Stimulated activated CD8-positive, alpha-beta memory T cell treated with anti-CD3 and anti-CD28 coated beads, Interleukin-7, amount 100 ng/mL, for 4 hours (primary cell): ENCODE measurements at regions not wholly inside any gene's neighbourhood (a gene's known extent, or its start where the extent isn't known, plus 50 kb on each side); places are given as distances from the start of the nearest gene placed in this dataset.

Experiments
- DNase-seq, 2 donors: peaks; one replicate each; pipeline ENCODE4 v3.0.0-alpha.2; 2020; ENCODE audit warnings: low read depth in 2 of 2

DNA sequence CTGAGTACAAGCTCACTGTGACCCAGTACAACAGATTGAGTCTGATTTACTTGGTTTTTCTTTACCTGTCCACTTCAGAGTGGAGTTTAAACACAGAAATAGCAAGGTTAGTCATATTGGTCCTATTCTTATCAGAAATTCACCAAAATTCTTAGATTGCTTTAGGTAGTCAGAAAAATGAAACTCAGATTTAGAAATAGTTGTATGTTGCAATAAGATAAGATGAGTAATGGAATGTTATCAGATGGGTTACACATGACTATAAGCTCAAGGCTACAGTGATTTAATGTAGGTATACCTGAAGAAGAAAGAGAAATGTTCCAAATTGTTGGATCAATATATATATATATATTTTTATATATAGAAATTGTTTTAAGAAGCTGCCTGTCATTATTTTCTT lies 524.1 kb downstream of the LRFN5 start:
- DNase-seq, result no peak

DNA sequence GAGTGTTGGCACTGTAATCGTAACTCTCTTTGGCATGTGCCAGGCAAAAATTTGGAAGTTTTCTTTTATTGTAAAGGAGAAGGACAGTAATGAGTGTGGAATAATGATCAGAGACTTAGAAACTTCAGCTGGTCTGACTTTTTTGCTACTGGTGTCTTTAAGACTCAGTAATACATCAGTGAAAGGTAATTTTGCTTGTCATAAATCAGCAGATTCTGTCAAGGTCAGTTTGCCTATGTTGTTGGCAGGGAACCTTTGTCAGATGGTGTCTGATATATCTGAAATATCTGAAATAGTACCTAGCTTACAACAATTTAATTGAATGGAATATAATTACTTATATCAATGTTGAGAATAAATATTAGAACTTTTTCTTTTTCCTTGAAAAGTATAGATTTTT lies 516.9 kb downstream of the LRFN5 start:
- DNase-seq, result no peak

DNA sequence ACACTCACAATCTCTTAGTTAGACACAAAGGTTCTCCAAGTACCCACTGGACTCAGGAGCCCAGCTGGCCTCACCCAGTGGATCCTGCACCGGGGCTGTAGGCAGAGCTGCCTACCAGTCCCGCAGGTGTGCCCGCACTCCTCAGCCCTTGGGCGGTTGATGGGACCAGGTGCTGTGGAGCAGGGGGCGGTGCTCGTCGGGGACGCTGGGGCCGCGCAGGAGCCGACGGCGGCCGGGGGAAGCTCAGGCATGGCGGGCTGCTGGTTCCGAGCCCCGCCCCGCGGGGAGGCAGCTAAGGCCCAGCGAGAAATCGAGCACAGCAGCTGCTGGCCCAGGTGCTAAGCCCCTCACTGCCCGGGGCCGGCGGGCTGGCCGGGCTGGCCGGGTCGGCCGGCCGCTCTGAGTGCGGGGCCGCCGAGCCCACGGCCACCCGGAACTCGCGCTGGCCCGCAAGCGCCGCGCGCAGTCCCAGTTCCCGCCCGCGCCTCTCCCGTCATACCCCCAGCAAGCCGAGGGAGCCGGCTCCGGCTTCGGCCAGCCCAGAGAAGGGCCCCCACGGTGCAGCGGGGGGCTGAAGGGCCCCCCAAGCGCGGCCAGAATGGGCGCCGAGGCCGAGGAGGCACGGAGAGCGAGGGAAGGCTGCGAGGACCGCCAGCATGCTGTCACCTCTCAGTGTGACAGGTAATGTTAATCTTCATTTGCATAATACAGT lies 506.8 kb downstream of the LRFN5 start:
- DNase-seq, result no peak

DNA sequence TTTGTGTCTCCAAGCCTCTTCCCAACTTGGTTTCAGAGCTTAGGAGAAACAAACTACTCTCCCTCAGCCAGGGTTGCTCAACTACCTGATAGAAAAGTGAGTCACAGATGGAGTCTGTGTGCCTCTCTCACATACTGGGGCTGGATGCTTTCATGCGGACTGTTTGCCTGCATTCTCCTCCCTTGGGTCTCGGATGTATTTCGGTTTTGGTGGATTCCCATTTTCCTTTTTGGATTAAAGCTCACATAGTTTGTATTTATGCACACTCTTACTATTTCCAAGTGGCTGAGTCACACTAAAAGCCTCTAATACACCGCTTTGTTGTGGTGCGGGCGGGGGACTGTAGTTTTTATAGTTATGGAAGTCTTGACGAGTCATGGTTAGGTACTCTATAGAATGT lies 505.4 kb downstream of the LRFN5 start:
- DNase-seq, result no peak

DNA sequence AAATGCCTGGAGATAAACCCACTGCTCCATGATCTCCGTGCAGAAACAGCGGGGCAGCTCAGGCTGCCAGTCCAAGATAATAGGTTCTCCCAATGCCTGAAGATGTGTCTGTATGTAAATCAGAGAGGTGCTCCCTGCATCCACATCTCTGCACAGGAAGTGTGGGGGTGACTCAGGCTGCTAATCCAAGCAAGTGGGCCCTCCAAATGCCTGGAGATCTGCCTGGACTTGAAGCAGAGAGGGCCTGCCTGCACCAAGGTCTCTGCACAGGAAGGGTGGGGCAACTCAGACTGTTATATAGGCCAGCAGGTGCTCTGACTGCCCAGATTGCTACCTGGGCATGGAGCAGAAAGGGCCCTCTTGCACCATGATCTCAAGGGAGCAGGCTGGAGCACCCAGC lies 504.7 kb downstream of the LRFN5 start:
- no peak for DNase-seq

DNA sequence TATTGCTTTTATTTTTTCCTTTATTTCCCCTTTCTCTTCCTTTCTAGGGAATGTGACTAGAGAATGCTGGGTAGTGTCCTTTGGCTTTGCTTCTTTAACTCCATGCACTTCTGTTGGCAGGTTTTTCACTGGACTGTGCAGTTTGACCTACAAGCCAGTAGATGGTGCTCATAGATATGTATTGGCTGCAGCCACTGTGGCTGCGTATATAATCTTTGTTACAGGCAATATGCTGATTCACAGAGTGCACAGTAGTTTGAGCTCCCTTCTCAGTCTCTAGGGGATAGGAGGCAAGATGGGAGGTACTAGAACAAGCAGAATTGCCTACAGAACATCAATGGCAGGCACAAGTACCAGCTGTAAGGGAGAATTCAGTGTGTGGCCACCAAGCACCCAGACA lies 503.5 kb downstream of the LRFN5 start:
- DNase-seq, result no peak

DNA sequence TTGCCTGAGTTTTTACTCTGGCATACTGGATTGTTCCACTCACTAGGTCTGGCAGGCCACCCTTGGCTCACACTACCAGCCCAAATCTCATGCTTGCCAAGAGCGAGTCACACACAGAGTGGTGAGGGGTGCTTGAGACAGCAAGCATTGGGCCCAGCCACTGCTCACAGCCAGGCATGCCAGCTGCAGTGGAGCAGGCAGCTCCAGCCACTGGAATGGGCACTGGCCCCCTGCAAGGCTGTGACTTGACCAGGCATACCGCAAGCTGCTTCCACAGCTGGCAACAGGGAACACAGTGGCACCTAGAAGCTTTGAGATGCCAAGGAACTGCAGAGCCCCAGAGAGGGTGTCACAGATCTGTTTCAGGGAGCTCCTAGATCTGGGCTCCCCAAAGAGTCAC lies 488.5 kb downstream of the LRFN5 start:
- no peak for DNase-seq

DNA sequence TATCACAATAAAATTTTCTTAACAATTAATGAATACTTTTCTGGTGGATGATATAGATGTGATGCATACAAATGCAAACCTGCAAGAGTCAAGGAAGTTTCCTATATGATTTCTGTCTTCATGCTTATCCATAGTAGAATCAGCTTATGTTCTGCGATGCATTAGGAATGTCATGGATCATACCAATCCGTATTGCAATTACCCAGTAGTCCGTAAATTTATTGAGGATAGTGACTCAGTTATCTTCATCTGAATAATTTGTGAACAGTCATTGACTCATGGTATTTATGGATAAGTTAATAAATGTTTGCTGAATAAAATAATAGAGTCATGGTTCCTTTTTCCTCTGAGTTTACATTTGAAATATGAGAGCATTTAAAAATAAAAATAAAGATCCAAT lies 483.4 kb downstream of the LRFN5 start:
- DNase-seq, result no peak

DNA sequence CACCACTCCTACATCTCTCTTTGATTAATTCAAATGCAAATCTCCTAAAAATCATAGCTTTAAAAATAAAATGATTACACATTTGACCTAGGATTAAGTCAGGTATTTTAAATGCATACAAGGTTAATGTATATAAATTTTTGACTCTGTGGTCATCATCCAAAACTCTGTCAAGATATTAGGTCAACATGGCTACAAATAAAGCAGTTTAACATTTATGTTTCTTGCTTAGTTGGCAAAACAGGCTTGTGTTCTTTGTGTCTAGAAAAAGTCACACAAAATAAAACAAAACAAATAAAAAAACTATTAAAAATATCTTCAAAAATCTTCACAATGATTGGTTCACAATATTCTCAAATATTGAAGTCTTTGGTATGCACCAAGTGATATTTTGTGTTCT lies 473.2 kb downstream of the LRFN5 start:
- DNase-seq, result no peak

DNA sequence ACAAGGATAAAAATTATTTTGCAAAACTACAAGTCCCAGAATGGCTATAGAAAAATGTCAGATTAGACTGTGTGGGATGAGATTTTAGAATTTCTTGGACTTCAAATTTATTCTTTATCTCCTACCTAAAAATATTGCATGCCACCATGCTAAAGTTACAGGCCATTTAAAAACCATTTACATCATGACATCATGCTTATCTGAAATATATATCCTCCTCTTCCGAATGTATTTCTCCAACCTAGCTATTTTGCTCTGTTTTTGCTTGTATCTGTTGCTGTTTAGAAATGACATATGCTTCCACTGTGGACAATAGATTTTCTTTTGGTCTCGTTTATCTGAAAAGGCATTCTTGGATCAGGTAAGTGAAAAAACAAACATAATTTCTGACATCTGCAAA lies 471.7 kb downstream of the LRFN5 start:
- no peak for DNase-seq

DNA sequence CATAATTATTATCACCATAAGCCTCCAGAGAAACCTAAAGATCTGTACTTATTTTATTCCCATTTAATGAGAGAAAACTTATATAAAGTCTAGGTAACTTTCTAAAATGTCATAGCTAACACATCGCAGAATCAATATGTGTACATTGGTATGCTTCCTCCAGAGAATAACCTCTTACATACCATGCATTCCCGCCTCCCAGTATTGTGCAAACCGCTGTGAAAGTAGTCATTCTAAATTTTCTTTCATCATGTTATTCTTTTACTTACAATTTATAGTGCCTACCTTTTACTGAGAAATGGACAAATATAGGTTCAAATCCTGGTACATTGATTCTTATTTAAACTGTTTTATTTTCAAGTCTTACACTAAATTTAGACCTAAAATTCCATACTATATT lies 463.4 kb downstream of the LRFN5 start:
- DNase-seq, result no peak

DNA sequence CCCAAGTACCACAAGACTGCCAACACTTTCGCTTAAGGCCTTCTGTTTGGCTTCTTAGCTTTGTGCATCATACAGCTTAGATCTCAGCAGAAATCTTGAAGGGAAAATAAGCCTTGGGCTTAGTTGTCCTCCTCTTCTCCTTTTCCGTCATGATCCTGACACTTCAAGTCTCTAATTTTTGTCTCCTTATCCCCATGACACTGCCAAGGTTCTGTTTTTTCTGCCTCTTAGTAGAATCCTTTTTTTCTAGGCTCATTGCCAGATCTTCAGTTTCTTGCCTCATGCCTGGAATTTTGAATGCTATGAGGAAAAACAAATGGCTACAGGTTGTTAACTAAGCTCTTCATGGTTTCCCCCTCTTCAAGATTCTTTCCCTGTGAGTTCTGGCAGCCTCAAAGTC lies 450.4 kb downstream of the LRFN5 start:
- no peak for DNase-seq

DNA sequence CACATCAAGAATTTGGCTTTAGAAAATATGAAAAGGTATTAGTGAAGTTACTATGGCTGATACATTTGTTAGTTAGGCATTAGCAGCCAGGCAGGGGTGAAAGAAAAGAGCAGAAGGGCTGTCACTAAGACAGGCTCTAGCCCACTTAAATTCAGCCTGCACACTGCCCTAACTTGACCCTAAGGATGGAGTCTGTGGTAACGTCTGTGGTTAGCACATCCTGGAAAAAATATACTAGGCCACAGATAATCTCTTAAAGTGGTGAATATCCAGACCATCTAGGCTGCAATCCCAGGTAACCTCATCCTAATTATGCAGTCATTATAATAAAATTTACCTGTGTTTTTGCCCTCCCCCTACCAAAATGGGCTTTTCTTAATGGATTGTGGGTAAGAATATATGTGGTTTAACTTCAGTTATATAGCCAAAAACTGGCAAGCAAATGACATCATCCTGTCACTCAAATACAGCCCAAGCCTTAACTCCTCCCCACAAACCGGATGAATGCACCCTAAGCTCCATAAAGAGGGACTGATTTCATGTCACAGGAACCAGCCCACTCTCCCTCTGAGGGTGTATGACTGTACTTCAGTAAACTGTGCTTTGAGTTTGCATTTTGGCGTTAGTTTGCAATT lies 440.9 kb downstream of the LRFN5 start:
- no peak for DNase-seq

DNA sequence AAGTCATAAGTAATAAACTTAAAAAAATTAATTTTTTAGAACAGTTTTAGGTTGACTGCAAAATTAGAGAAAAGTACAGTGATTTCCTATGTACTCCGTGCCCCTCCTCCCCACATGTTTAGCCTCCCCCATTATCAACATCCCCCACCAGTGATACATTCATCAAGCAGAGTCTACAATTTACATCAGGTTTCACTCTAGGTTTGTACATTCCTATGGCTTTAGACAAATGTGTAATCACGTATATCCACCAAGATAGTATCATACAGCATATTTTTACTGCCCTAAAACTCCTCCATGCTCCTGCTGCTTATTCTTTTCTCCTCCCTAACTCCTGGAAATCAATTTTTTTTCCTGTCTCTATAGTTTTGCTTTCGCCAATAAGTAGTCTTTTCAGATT lies 438.7 kb downstream of the LRFN5 start:
- no peak for DNase-seq

DNA sequence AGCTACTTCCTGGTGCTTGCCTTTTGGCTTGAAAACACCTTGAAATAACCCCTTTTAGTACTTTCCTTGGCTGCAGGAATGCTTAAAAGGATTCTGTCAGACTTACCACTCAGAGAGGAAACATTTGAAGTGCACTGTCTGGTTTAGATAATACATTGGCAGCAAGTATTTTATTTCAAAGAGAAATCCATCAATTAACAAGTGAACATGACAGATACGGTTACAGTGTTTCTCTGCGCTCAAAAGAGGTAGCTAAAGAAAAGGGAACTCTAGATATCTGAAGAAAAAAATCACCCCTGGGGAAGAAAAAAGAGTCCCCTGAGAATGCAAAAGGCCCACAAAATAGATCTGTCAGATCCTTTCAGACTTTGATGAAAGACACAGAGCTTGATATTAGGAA lies 421.9 kb downstream of the LRFN5 start:
- DNase-seq, result no peak

DNA sequence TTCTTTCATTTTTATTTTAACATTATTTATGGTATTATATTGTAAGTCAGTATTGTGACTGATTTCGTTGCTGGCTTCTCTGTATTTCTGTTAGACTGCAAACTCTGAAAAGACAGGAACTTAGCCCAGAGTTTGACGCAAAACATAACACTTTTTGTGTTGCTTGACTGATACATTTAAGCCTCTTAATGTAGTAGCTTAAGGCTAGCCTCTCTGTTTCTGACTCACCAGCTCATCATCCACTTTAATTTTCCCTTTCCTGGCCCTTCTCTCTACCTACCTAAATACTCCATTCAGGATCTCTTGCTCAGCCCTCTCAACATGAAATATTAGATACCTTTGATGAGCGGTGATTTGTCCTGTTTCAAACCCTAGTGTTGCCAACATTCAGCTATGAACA lies 420.6 kb downstream of the LRFN5 start:
- no peak for DNase-seq

DNA sequence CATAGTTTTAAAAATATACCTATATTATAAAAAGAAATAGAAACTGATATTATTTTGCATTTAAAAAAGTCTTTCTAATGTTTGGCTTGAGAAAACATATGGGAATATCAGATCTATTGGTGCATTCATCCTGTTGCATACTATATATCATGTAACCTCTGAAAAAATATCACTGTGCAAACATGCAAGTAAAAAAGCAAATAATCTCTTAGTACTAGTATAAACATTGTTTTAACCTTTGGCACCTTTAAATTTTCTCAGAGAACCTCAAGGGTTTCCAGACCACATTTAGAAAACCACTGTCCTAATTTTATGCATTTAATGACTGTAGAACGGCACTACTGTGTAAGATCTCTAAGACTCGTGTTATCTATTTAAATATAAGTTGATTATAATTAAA lies 416.8 kb downstream of the LRFN5 start:
- DNase-seq, result no peak

DNA sequence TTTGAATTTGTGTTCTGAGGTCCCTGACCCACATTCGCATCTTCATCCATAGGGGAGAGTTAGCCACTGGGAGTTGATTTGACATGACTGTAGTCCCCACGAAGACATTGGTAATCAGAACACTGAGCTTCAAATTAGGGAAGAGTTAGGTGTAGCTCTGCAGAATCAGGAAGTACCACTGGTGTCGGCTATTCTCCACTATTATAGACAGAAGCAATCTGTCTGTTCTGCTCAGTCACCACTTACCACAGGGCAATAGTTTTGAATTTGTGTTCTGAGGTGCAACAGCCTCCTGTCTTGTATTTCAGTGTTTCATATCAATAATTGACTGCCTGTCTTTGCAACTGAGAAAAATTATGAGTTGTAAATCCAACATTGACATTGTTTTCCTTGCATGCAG lies 407.6 kb downstream of the LRFN5 start:
- DNase-seq, result no peak

DNA sequence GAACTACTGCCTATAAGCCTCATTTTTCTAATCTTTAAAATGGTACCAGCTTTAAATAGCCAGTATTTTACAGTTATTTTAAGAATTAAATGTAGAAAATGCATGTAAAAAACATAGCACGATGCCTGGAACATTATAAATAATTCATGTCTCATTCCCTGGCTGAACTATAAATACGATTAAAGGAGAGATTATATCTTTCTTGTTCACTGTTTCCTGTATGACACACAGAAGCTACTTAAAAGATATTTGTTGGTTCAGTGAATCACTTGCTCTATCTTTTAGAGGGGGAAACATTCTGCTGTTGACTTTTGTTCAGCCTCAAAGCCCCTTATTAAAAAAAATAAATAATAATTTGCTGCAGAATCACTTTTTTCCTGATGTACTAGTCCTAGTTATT lies 406.9 kb downstream of the LRFN5 start:
- DNase-seq, result no peak

DNA sequence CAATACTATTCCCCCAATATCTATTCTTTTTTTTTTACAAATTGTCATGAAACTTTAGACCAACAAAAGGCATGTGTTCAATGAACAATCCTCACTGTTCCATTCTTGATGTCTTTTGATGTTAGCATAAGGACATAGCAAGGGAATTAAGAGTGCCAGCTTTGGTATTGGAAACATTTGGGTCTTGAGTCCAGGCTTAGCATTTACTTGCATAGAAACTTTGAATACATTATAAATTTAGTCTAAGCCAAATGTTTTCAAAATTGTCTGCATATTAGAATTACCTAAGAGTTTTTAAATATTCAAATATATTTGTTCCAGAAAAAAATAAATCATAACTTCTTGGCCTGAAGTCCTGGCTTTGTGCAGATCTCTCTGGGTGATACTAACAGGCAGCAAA lies 406.5 kb downstream of the LRFN5 start:
- DNase-seq, result no peak

DNA sequence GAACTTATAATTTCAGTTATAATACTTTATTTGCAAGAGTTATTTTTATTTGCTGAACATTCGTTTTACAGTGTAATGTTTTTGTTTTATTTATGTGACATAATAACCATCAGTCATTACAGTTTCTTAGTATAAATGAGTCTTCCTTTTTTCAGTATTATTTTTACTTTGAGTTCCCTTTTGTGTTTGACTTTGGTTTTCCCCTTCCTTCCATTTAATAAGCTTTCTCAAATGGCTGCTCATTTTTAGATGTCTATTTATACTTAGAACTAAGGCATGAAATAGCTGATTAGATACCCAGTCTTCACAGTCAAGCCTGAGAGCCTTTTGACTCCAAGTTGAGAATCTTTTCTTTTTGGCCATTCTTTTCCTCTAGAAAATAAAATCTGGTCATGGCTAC lies 404.5 kb downstream of the LRFN5 start:
- no peak for DNase-seq

DNA sequence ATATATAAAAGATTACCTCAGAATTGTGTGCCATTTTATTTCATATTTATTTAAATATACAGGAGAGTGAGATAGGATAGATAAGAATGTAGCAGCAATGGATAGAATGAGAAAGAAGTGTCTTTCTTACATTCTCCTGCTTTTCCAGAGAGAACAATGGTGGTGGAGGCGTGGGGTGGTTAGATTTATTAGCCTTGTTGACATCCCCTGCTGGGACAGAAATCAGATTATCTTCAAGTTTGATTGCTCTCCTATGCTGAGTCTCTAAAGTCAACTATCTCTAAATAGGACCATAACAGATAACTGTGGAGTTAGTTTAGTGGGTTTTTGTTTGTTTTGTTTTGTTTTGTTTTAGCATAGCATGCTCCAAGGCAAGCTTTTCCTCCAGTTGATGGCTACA lies 397.6 kb downstream of the LRFN5 start:
- DNase-seq, result no peak

DNA sequence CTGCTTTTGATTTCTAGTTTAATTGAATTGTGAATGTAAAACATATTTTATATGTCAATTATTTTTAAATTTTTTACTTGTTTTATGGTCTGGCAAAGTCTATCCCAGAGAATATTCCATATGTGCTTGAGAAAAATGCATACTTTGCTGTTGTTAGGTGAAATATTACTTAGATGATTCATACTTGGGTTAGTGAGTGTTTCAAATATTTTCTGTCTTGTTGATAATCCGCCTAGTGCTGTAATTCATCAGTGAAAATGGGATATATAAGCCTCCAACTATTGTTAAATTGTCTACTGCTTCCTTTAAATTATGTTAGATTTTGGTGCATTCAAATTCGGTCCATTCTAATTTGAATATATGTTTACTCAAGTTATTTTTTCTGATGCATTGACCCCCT lies 395.5 kb downstream of the LRFN5 start:
- no peak for DNase-seq

DNA sequence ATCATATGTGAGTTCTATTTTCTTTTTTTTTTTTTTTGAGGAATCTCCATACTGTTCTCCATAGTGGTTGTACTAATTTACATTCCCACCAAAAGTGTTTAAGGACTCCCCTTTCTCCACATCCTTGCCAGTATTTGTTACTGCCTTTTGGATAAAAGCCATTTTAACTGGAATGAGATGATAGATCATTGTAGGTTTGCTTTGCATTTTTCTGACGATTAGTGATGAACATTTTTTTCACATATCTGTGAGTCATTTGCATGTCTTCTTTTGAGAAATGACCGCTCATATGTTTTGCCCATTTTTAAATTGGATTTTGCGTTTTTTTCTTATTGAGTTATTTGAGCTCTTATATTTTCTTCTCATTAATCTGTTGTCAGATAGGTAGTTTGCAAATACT lies 394.8 kb downstream of the LRFN5 start:
- DNase-seq, result no peak
